Ectodermal cell (in vitro differentiated cells): ENCODE measurements at regions not wholly inside any gene's neighbourhood (a gene's known extent, or its start where the extent isn't known, plus 50 kb on each side); places are given as distances from the start of the nearest gene placed in this dataset.
"Not testable (repeated sequence)": the region's sequence is repeated elsewhere in the genome, so short reads cannot be mapped to it uniquely, and the experiment has no call there.

Experiments used
- H3K27ac ChIP-seq: 2 replicates; pipeline ENCODE4 v1.7.0; 2013; ENCODE audit warnings: mild to moderate bottlenecking, low read depth, low read length; ENCODE audit not compliant: insufficient read depth, poor library complexity, severe bottlenecking
- H3K27me3 ChIP-seq: 2 replicates; pipeline ENCODE4 v1.7.0; 2013; ENCODE audit warnings: mild to moderate bottlenecking, low read length; ENCODE audit not compliant: insufficient read depth, control insufficient read depth, poor library complexity, severe bottlenecking
- H3K36me3 ChIP-seq: one replicate; pipeline ENCODE4 v1.7.0; 2013; ENCODE audit warnings: low read length; ENCODE audit not compliant: control insufficient read depth, insufficient read depth
- H3K4me1 ChIP-seq: one replicate; pipeline ENCODE4 v1.7.0; 2013; ENCODE audit warnings: low read length; ENCODE audit not compliant: control insufficient read depth, insufficient read depth
- H3K4me3 ChIP-seq: 2 replicates; pipeline ENCODE4 v1.7.0; 2013; ENCODE audit warnings: low read depth, low read length, control low read depth; ENCODE audit not compliant: insufficient read depth
- H3K9me3 ChIP-seq: 2 replicates; pipeline ENCODE4 v1.7.0; 2013; ENCODE audit warnings: mild to moderate bottlenecking, low read length, moderate library complexity; ENCODE audit not compliant: control insufficient read depth
- WGBS, 2 experiments: methylation state at CpG; one replicate each; pipeline ENCODE4 v1.1.7; 2013; ENCODE audit warnings: missing lambda C conversion rate in 2 of 2; 5-methylcytosine and 5-hydroxymethylcytosine counted together

DNA sequence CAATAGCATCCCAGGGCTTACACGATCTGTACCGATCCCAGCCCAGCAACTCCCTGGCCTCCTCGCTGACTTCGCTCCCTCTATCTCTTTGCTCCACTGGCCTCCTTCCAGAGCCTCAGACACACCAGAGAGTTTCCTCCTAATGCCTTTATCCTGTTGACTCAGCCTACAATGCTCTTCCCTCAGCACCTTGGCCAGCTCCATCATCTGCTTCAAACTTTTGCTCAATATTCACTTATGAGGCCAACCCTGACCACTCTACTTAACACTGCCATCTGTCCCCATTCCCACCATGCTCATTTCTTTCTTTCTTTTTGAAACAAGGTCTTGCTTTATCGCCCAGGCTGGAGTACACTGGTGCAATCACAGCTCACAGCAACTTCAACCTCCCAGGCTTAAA, 180.9 kb downstream of the CEP170 start:
- not testable (repeated sequence) for H3K27ac ChIP-seq, H3K27me3 ChIP-seq, H3K36me3 ChIP-seq, H3K4me3 ChIP-seq, H3K4me1 ChIP-seq, H3K9me3 ChIP-seq
- 80 to 89% methylated on average over 1 of the region's 5 CpGs for WGBS, 2 experiments

DNA sequence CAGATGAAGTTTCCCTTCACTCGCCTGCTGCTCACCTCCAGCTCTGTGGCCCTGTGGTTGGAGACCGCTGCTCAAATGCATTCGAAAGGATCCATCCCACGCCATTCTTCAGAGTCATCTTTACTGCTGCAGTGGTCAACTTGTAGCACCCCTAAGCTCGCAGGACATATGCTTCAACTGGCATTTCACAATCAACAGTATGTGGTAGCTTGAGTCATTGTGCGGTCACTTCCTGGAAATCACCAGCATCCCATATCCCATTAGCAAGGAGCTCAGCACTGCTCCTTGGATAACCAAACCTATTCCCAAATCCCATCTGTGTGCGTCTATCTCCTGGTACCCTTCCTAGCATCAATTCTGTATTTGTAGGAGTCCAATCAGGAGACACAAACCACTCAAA, 188.0 kb downstream of the CEP170 start:
- H3K27ac ChIP-seq, H3K9me3 ChIP-seq, H3K36me3 ChIP-seq, H3K27me3 ChIP-seq, H3K4me3 ChIP-seq, H3K4me1 ChIP-seq: not testable (repeated sequence)
- WGBS, 2 experiments, result 88 to 98% methylated on average over 4 to 5 of the region's 7 CpGs

DNA sequence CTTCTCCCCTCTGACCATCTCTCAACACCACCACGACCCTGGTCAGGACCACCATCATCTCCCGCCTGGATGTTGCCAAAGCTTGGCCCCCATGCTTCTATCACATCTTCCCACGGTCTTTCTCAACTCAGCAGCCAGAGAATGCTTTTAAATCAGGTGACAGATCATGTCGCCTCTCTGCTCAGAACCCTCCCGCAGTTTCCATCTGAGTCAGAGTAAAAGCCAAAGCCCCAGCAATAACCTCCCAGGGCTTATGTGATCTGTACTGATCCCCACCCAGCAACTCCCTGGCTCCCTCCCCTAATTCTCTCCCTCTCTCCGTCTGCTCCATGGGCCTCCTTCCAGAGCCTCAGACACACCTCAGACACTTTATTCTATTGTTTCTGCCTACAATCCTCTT, 193.1 kb downstream of the CEP170 start:
- WGBS, 2 experiments, result 68 to 70% methylated on average over 4 to 5 of the region's 6 CpGs
- not testable (repeated sequence) for H3K27me3 ChIP-seq, H3K4me3 ChIP-seq, H3K4me1 ChIP-seq, H3K27ac ChIP-seq, H3K9me3 ChIP-seq, H3K36me3 ChIP-seq

DNA sequence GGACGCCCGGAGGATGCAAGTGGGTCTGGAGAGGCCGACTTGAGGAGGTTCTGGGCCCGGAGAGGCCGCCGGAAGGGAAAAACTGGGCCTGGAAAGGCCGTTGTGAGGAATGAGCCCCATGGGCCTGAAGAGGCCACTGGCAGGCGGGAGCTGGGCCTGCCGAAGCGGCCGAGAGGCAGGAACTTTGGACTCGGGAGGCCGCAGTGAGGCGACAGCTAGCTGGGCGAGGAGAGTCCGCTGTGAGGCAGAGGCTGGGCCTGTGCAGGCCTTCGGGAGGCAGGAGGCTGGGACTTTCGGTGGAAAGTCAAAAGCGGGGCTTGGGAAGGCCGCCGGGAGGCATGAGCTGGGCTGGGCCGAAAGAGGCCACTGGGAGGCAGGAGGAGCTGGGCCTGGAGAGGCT, 199.6 kb downstream of the CEP170 start:
- 94 to 96% methylated on average over 21 of the region's 22 CpGs for WGBS, 2 experiments
- H3K27ac ChIP-seq, H3K4me1 ChIP-seq, H3K4me3 ChIP-seq, H3K27me3 ChIP-seq, H3K36me3 ChIP-seq, H3K9me3 ChIP-seq: not testable (repeated sequence)

DNA sequence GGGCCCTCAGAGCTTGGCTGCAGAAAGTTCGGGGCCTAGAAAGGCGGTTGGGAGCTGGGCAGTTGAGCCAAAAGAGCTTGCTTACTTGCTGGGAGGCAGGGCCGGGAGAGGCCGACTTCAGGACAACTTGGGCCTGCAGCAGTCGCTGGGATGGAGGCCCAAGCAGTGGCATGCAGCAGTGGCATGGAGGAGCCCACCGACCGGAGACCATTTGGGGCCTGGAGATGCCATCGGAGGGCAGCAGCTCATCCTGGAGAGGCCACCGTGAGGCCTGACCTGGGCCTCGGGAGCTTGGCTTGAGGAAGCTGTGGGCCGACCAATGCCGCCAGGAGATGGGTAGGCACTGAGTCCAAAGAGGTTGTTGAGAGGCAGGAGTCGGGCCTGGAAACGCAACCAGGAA, 200.0 kb downstream of the CEP170 start:
- not testable (repeated sequence) for H3K9me3 ChIP-seq, H3K4me1 ChIP-seq, H3K27me3 ChIP-seq, H3K27ac ChIP-seq, H3K36me3 ChIP-seq, H3K4me3 ChIP-seq
- WGBS, 2 experiments, result 96% methylated on average over 14 of the region's 14 CpGs

DNA sequence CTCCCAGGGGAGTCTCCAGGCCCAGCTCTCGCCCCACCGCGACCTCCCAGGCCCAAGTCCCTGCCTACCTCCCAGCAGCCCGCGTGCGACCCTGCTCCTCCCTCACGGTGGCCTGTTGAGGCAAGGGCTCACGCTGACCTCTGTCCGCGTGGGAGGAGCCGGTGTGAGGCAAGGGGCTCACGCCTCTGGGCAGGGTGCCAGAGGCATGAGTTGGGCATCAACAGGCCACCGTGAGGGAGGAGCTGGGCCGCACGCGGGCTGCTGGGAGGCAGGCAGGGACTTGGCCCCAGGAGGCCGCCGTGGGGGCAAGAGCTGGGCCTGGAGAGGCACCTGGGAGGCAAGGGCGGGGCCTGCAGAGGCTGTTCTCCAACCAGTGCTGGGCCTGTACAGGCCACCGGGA, 200.4 kb downstream of the CEP170 start:
- H3K36me3 ChIP-seq, H3K4me3 ChIP-seq, H3K27ac ChIP-seq, H3K4me1 ChIP-seq, H3K27me3 ChIP-seq, H3K9me3 ChIP-seq: not testable (repeated sequence)
- 95 to 96% methylated on average over 19 to 20 of the region's 20 CpGs for WGBS, 2 experiments

DNA sequence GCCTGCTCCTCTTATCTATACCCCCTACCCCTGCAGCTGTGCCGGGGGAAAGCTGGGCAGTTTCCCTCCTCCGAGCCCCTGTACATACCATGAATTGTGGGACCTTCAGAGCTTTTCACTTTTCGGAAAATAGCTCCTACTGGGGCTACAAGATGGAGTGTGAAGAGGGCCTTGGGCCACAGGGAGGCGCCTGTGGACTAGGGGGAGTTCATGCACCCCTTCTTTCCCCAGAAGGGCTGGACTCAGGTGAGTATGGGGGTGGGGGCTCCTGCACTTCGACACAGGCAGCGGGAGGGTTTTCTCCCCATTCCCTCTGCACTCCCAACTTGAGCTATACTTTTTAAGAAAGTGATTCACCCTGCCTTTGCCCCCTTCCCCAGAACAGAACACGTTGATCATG, 202.0 kb downstream of the CEP170 start:
- not testable (repeated sequence) for H3K36me3 ChIP-seq, H3K9me3 ChIP-seq, H3K4me3 ChIP-seq, H3K4me1 ChIP-seq, H3K27me3 ChIP-seq, H3K27ac ChIP-seq
- 83 to 92% methylated on average over 2 of the region's 7 CpGs for WGBS, 2 experiments

DNA sequence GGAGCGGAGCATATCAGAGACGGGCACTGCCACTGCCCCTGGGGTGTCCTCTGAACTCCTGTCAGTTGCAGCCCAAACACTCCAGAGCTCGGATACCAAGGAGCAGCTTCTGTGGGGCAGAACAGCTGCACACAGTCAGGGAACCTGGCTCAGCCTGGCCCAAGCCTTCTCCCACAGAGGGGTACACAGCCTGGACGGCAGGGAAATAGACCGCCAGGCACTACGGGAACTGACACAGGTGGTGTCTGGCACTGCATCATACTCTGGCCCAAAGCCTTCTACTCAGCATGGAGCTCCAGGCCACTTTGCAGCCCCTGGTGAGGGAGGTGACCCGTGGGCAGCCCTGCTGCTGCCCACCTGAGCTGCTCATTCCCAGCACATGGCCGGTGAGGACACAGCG, 204.5 kb downstream of the CEP170 start:
- not testable (repeated sequence) for H3K36me3 ChIP-seq, H3K4me3 ChIP-seq, H3K9me3 ChIP-seq, H3K4me1 ChIP-seq, H3K27ac ChIP-seq, H3K27me3 ChIP-seq
- 97 to 100% methylated on average over 4 to 6 of the region's 9 CpGs for WGBS, 2 experiments

DNA sequence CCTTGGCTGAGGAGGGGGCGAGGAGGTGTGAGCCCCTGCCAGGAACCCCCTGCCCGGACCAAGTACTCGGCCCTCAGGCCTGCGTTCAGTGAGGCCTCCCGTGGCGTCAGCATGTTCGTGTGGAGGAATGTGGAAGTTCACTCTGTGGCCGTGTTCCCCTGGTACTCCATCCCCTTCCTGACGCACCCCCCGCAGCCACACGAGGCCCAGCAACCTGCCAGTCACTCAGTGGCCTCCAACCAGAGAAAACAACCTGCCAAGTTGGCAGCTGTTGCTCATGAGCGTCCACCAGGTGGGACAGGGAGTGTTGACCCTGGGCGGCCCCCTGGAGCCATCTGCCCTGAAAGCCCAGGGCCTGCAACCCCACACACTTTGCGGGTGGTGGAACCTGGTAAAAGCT, 205.4 kb downstream of the CEP170 start:
- H3K27ac ChIP-seq, H3K27me3 ChIP-seq, H3K4me3 ChIP-seq, H3K9me3 ChIP-seq, H3K36me3 ChIP-seq, H3K4me1 ChIP-seq: not testable (repeated sequence)
- 87 to 94% methylated on average over 10 to 14 of the region's 14 CpGs for WGBS, 2 experiments

DNA sequence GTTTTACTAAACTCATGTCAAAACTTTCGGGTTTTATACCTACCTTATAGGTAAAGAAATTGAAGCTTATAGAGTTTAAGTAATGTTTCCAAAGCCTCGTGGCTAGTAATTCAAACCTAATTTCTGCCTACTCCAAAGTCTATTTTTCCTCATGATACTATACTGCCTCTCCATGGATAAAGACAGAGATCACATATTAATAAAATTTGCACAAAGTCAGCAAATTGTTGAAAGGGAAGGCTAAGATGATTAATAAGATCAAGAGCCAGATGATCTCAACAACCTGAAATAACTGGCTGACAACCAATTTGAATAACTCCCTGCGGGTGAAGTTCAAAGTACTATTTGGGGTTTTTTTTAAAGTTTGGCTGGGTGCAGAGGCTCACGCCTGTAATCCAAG, 233.7 kb downstream of the CEP170 start:
- H3K27ac ChIP-seq, H3K9me3 ChIP-seq, H3K4me3 ChIP-seq, H3K4me1 ChIP-seq, H3K36me3 ChIP-seq, H3K27me3 ChIP-seq: not testable (repeated sequence)
- WGBS, 2 experiments, result 82 to 91% methylated on average over 2 of the region's 4 CpGs

DNA sequence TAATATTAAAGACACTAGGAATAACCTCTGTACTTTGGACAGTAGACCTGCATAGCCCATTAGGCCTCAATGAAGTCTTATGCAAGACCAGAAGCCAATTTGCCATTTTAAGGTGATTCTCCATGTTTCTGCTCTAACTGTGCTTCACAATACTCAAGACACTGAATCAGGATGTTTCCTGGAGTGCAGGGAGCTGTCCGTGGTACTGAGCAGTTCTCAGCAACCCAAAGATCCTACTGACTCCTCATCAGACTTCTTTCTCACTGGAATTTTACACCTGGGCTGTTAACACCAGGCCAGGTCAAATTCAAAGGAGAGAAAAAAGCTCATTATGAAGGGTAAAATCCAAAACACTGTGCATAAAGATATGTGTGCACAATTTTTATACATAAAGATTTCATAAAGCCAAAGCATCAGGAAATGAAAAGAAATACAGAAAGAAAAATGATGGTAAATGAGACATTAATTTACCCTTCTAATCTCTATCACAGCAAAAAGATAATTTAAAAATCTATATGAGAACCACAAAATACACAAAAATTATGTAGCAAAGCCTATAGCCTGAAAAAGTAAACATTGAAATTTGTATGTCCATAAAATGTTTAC, 235.9 kb downstream of the CEP170 start:
- not testable (repeated sequence) for H3K36me3 ChIP-seq, H3K4me3 ChIP-seq, H3K27ac ChIP-seq, H3K27me3 ChIP-seq, H3K4me1 ChIP-seq, H3K9me3 ChIP-seq
- WGBS, 2 experiments, result 0% methylated on average over 1 of the region's 1 CpG; no CpG with 5 or more reads in 1 of the 2 experiments
